Small intestine (tissue), 7 donors: ENCODE measurements at regions not wholly inside any gene's neighbourhood (a gene's known extent, or its start where the extent isn't known, plus 50 kb on each side); places are given as distances from the start of the nearest gene placed in this dataset.

ENCODE experiments used
- DNase-seq, 2 donors: peaks; one replicate each; pipeline versions ENCODE4 v3.0.0 to v3.0.0-alpha.2; 2013
- FAIRE-seq: peaks from 2 replicates; lab custom pipeline; 2012; peaks lifted over from hg19 to GRCh38; lab: Jason Lieb, UNC
- H3K27ac ChIP-seq, 3 donors: one replicate each; pipeline ENCODE4 v1.5.1; 2013; ENCODE audit warnings: low read length in 2 of 3, mild to moderate bottlenecking in 2 of 3, control low read depth in 1 of 3, inconsistent platforms in 1 of 3, low read depth in 1 of 3, moderate library complexity in 1 of 3
- H3K27me3 ChIP-seq, 3 donors: one replicate each; pipeline ENCODE4 v1.6.1; 2013; ENCODE audit warnings: low read length in 3 of 3, inconsistent platforms in 1 of 3; ENCODE audit not compliant: control insufficient read depth in 3 of 3, insufficient read depth in 3 of 3
- H3K36me3 ChIP-seq, 3 donors: one replicate each; pipeline ENCODE4 v1.6.1; 2013; ENCODE audit warnings: low read length in 3 of 3, inconsistent platforms in 1 of 3, low read depth in 1 of 3, mild to moderate bottlenecking in 1 of 3, moderate library complexity in 1 of 3; ENCODE audit not compliant: control insufficient read depth in 3 of 3, insufficient read depth in 2 of 3
- H3K4me1 ChIP-seq, 3 donors: one replicate each; pipeline ENCODE4 v1.6.1; 2013; ENCODE audit warnings: low read length in 2 of 3, inconsistent platforms in 1 of 3, low read depth in 1 of 3, mild to moderate bottlenecking in 1 of 3, moderate library complexity in 1 of 3; ENCODE audit not compliant: control insufficient read depth in 3 of 3, insufficient read depth in 2 of 3
- H3K4me3 ChIP-seq, 3 donors: one replicate each; pipeline ENCODE4 v1.5.1; 2013; ENCODE audit warnings: low read length in 3 of 3, control low read depth in 1 of 3, inconsistent platforms in 1 of 3, low read depth in 1 of 3, mild to moderate bottlenecking in 1 of 3, moderate library complexity in 1 of 3
- H3K9me3 ChIP-seq, 2 donors: one replicate each; pipeline ENCODE4 v1.6.1; 2013; ENCODE audit warnings: low read depth in 1 of 2, low read length in 1 of 2; ENCODE audit not compliant: control insufficient read depth in 2 of 2, insufficient read depth in 1 of 2
- WGBS, 3 donors: extraction: QIAGEN DNeasy Blood & Tissue Kit; methylation state at CpG; one replicate each; pipeline ENCODE4 v1.1.7; 2013; 5-methylcytosine and 5-hydroxymethylcytosine counted together
- donor health status: healthy with polysubstance abuse.
- donor health status: control.
- donor health status: control.
- donor health status: Bipolar disorder and iron deficiency.
- donor health status: healthy.

DNA sequence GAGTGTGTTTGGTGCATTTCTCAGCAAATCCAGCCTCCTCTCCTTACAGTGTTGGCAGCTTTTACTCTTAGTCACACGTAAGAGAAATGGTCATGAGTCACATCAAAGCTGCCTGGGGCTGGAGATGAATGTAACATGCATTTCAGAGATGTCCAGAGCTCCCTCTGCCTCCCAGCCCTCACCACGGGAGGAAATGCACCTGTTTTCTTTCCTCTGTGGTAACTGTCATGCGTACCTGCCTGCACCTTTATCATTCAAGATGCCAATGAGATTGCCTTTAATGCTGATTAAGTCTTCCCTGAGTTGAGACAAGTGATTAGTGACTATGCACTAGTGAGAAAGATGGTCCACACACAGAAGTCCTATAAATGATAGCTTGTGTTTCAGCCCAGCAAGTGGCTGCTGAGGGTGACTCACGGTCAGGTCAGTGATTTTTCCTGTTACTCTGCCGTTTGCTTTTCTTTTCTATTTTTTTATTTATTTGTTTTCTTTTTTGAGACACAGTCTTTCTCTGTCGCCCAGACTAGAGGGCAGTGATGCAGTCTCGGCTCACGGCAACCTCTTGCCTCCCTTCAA, 277.3 kb upstream of the FMN2 start:
- Histone ChIP-seq H3K4me3 (no peak overlapping the region), H3K27ac (no peak overlapping the region), H3K27me3 (no peaks in the 10 kb centered on the region), H3K9me3 (no peaks in the 10 kb centered on the region), H3K36me3 (peaks cover 0 to 8% (median 0%) of the 10 kb centered on the region in 3 donors), H3K4me1 (peaks cover 0 to 4% (median 0%) of the 10 kb centered on the region in 3 donors)
- WGBS, 3 donors = 45 to 54% (median 51%) methylated on average over 8 of the region's 8 CpGs
- no peak for FAIRE-seq
- DNase-seq = peak in 1 of 2 donors; percentile 11

DNA sequence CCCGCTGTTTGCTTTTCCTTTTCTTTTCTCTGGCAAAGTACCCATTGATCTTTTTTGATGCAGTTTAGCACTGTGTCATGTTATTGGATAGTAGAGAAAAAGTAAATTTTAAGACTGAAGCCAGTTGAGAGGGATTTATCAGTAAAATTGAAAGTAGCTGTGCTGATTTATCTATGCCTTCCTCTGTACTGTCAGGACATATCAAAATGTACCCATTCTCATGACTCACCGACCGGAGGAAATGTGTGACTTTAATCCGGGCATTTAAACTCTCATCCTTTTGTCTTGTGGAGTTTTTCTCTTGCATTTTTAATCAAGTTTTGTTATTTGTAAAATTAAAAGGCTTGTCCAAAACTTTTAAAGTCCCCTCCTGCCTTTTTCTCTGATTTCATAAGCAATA, 276.6 kb upstream of the FMN2 start:
- DNase-seq (no peak), FAIRE-seq (no peak)
- peaks cover 0 to 4% (median 0%) of the 10 kb centered on the region in 3 donors for H3K4me1 ChIP-seq
- H3K9me3 ChIP-seq = no peaks in the 10 kb centered on the region
- WGBS, 3 donors = 83 to 88% (median 85%) methylated on average over 4 of the region's 4 CpGs
- H3K36me3 ChIP-seq = peaks cover 0 to 5% (median 0%) of the 10 kb centered on the region in 3 donors
- H3K27ac ChIP-seq = no peak overlapping the region
- no peak overlapping the region for H3K4me3 ChIP-seq
- no peaks in the 10 kb centered on the region for H3K27me3 ChIP-seq

DNA sequence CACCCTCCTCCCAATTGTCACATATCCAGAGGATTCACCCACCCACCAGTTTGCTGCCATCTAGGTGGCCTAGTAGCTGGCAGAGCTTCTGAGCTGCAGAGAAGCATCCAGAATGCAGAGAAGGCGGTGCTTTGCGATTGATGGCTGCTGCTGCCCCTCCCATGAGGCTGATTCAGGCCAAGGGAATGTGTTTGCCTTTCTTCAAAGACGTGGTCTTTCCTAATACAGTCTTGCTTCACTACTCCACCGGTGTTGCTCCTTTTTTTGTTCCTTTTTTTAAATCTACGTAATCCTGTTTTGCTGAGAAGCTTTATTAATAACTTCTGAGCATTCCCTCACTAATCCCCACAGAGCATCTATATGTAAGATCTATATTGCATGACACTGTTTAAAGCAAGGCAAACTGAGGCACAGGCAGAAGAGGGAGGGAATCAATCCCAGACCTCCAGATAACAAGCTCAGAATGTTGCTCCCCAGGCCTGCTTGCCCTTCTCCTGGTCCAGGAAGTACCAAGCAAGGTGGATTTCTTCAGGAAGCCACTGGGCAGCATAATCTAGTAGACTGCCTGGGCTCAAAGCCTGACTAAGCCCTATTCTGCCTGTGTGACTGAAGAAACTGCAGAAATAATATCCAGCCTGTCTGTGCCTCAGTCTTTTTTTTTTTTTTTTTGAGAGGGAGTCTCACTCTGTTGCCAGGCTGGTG, 275.5 kb upstream of the FMN2 start:
- Histone ChIP-seq H3K36me3 (peaks cover 0 to 4% (median 0%) of the 10 kb centered on the region in 3 donors), H3K4me1 (peaks cover 0 to 4% (median 0%) of the 10 kb centered on the region in 3 donors), H3K27ac (peak overlapping the region in 1 of 3 donors; percentile 67), H3K27me3 (no peaks in the 10 kb centered on the region), H3K4me3 (no peak overlapping the region), H3K9me3 (no peaks in the 10 kb centered on the region)
- DNase-seq (peak; percentile 25 to 66), FAIRE-seq (no peak)
- WGBS, 3 donors = 36 to 45% (median 40%) methylated on average over 5 of the region's 5 CpGs

DNA sequence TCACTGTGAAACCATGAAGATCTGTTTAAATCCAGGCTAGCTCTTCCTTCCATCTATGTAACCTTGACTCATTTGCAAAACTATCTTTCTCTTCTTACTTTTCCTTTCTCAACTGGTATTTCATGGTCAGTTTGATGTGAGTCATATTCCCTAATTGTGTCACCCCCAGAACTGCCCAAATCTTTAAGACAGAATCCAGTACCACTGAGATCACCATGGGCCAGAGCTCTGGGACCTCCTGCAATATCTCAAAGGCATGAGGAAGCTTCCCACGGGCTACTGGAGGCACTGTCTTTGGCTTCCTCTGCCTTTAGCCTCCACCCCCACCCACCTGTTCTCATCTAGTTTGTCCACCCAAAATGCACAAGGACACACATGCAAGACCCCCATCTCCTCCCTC, 274.4 kb upstream of the FMN2 start:
- no peak for DNase-seq
- no peaks in the 10 kb centered on the region for H3K27me3 ChIP-seq
- no peak for FAIRE-seq
- H3K27ac ChIP-seq = no peak overlapping the region
- 85 to 92% (median 88%) methylated on average over 1 of the region's 1 CpG for WGBS, 3 donors
- no peaks in the 10 kb centered on the region for H3K9me3 ChIP-seq
- peaks cover 0 to 3% (median 0%) of the 10 kb centered on the region in 3 donors for H3K36me3 ChIP-seq
- no peak overlapping the region for H3K4me3 ChIP-seq
- peaks cover 0 to 4% (median 0%) of the 10 kb centered on the region in 3 donors for H3K4me1 ChIP-seq

DNA sequence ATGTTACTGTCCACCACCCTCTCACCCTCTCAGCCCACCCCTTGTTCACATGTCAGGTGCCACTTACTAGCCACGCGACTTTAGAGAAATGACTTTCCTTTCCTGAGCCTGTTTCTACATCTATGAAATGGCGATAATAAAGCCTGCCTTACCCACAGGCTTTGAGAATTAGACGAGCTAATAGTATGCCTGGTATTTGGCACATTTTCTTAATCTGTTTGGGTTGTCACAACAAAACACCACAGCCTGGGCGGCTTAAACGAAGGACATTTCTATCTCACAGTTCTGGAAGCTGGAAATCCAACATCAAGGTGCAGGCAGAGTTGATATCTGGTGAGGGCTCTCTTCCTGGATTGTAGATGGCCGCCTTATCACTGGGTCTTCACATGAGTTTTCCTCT, 273.9 kb upstream of the FMN2 start:
- Histone ChIP-seq H3K4me1 (peaks cover 0 to 4% (median 0%) of the 10 kb centered on the region in 3 donors), H3K9me3 (no peaks in the 10 kb centered on the region), H3K36me3 (peaks cover 0 to 3% (median 0%) of the 10 kb centered on the region in 3 donors), H3K27ac (no peak overlapping the region), H3K27me3 (no peaks in the 10 kb centered on the region), H3K4me3 (no peak overlapping the region)
- DNase-seq (no peak), FAIRE-seq (no peak)
- 86 to 94% (median 90%) methylated on average over 7 of the region's 7 CpGs for WGBS, 3 donors

DNA sequence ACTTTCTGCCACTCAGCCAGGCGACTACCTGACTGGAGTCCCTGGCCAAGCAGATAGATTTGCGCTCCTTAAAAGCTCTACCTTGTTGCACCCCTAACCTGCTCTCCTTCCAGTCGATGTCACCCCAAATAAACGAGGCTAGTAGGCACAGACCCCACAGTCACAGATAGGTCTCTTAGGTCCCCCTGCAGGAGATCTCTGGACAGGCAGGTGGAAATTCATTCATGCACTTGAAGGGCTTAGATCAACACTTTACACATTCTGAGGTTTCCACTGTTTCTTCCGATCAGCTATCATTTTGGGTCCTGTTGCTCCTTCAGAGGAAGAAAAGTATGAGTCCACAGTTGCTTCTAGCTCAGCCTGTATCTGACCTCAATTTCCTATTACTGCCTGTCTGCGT, 272.6 kb upstream of the FMN2 start:
- DNase-seq (no peak), FAIRE-seq (no peak)
- no peaks in the 10 kb centered on the region for H3K9me3 ChIP-seq
- peaks cover 0 to 3% (median 0%) of the 10 kb centered on the region in 3 donors for H3K36me3 ChIP-seq
- peaks cover 0 to 4% (median 0%) of the 10 kb centered on the region in 3 donors for H3K4me1 ChIP-seq
- no peak overlapping the region for H3K4me3 ChIP-seq
- H3K27ac ChIP-seq = no peak overlapping the region
- WGBS, 3 donors = 82 to 85% (median 84%) methylated on average over 6 of the region's 6 CpGs
- H3K27me3 ChIP-seq = no peaks in the 10 kb centered on the region

DNA sequence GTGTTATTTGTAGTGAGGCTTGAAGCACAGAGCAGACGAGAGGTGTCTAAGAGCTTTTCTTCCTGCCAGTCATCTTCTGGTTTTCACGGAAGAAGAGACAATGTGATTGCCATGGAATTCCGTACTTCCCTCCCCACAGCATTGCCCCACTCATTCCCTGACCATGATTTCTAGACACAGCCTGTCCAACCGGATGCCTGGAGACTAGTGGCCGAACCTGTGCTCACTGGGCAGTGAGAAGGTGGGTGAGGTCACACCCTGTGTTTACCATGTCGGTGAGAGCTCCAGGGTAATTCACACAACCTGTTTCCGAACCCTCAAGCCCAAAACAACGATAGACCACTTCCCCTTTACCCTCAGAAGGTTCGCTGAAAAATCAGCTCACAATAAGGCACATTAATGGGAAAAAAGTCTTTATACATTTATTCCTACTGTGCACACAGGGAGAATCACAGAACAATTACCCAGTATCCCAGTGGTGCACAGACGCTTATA, 271.9 kb upstream of the FMN2 start:
- 82 to 93% (median 89%) methylated on average over 10 of the region's 10 CpGs for WGBS, 3 donors
- Histone ChIP-seq H3K27me3 (no peaks in the 10 kb centered on the region), H3K4me3 (no peak overlapping the region), H3K4me1 (peaks cover 0 to 4% (median 0%) of the 10 kb centered on the region in 3 donors), H3K9me3 (no peaks in the 10 kb centered on the region), H3K36me3 (peaks cover 0 to 1% (median 0%) of the 10 kb centered on the region in 3 donors), H3K27ac (no peak overlapping the region)
- DNase-seq (no peak), FAIRE-seq (no peak)

DNA sequence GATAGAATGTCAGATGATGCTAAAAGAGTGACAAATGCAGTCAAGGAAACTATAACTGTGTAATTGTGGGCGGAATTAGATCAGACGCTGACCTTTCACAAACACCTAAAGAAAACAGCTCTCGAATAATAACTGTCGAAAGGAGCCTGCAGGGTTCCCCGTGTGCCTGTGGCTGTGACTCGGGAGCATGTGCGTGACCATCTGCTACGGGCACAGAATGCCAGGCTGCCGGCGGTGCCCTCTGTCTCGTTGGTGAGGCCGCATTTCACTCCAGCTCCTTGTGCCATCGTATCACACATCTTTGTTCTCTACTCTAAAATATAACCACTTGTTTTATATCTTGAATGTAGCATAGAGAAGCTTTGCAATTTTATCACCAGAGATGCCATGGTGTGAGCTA, 267.8 kb upstream of the FMN2 start:
- DNase-seq (no peak), FAIRE-seq (no peak)
- H3K4me3 ChIP-seq = no peak overlapping the region
- no peak overlapping the region for H3K27ac ChIP-seq
- H3K36me3 ChIP-seq = peaks cover 0 to 2% (median 0%) of the 10 kb centered on the region in 3 donors
- no peaks in the 10 kb centered on the region for H3K4me1 ChIP-seq
- no peaks in the 10 kb centered on the region for H3K9me3 ChIP-seq
- WGBS, 3 donors = 89 to 93% (median 93%) methylated on average over 13 of the region's 13 CpGs
- no peaks in the 10 kb centered on the region for H3K27me3 ChIP-seq
